ENCODE measurements at regions not wholly inside any gene's neighbourhood (a gene's known extent, or its start where the extent isn't known, plus 50 kb on each side); places are given as distances from the start of the nearest gene placed in this dataset.

- TF ChIP-seq GATA2 (IDR thresholded peaks at IDR 0.05; ENCODE audit: low read depth, low read length) (no peak), GATA3 (IDR thresholded peaks at IDR 0.05; ENCODE audit: low read depth, low read length) (no peak)
Measured at GRCh38 chr6:21332660-21333059, 260.9 kb upstream of the SOX4 start.

Data from SH-SY5Y (cell line).